22Rv1 (cell line): ENCODE measurements at regions not wholly inside any gene's neighbourhood (a gene's known extent, or its start where the extent isn't known, plus 50 kb on each side); places are given as distances from the start of the nearest gene placed in this dataset.

Experiments used
- H3K27ac ChIP-seq: fragments of 450-650 bp; 2 replicates; pipeline ENCODE4 v1.5.1; 2017
- CTCF ChIP-seq: fragments of 450-650 bp; IDR thresholded peaks from 2 replicates; pipeline ENCODE4 v1.5.1; 2017; ENCODE audit warnings: mild to moderate bottlenecking
- ZFX ChIP-seq: fragments of 450-650 bp; IDR thresholded peaks from 2 replicates; pipeline ENCODE4 v1.6.1; 2017; ENCODE audit warnings: antibody characterized with exemption, borderline replicate concordance

- H3K27ac ChIP-seq, result no peak overlapping the region
- TF ChIP-seq ZFX (no peak), CTCF (no peak)
These were observed 144.5 kb downstream of the NUFIP1 start for GRCh38 chr13:44844786-44845185.

DNA sequence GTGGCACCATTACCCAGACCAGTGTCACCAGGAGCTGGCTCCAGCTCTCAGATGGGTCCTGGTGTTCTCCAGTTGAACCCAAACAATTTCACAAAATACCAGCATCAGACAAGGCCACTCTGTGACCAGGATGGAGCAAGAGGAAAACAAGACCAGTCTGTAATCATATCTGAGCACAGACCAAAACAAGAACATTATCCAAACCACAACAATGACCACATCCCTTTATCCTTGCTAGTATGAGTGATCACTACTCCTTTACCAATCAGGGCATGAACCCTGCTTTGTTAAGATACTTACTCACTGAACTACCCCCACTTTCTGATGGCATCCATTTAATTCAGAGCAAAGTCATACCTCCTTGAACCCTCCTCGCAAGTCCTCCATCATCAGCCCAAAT lies 145.9 kb downstream of the NUFIP1 start:
- no peak overlapping the region for H3K27ac ChIP-seq
- TF ChIP-seq ZFX (no peak), CTCF (no peak)

DNA sequence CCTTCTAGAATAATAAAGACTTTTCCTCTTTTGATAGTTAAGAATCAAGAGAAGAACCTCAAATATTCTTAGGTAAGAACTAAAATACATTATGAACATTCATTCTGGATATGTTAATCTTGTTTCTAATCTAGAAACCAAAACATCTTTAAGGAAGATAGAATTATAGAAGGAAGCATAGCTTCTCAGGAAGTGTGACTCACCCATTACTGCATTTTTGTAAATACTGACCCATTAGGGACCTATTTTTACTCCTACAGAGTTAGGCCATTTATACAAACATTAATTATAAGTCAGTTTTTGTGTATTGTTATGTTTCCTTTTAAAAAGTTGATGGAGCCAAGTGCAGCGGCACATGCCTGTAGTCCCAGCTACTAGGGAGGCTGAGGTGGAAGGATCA lies 147.1 kb downstream of the NUFIP1 start:
- H3K27ac ChIP-seq, result no peak overlapping the region
- no peak for TF ChIP-seq ZFX
- no peak for TF ChIP-seq CTCF

- no peak overlapping the region for H3K27ac ChIP-seq
- TF ChIP-seq ZFX, result no peak
- no peak for TF ChIP-seq CTCF
These were observed 149.1 kb downstream of the NUFIP1 start for GRCh38 chr13:44840131-44840530.

- TF ChIP-seq ZFX (no peak), CTCF (no peak)
- H3K27ac ChIP-seq, result no peak overlapping the region
These were observed 152.0 kb downstream of the NUFIP1 start for GRCh38 chr13:44837250-44837649.

DNA sequence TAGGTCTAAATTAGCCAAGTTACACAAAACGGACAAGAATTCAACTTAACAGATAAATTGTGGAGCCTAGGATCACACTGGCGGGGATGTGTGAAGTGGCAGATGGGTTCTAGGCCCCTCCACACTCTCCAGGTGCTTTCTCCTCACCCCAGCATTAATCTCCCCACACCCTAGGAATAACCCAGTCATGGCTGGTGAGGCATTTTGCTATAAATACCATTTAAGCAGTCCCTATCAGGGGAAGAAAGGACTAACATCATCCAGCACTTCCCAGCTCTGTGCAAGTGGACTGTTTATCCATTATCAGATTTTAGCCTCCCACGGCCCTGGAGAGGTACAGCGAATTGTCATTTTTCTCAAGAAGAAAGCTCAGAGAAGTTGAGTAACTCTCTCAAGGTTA lies 154.9 kb downstream of the NUFIP1 start:
- no peak overlapping the region for H3K27ac ChIP-seq
- no peak for TF ChIP-seq CTCF
- no peak for TF ChIP-seq ZFX

DNA sequence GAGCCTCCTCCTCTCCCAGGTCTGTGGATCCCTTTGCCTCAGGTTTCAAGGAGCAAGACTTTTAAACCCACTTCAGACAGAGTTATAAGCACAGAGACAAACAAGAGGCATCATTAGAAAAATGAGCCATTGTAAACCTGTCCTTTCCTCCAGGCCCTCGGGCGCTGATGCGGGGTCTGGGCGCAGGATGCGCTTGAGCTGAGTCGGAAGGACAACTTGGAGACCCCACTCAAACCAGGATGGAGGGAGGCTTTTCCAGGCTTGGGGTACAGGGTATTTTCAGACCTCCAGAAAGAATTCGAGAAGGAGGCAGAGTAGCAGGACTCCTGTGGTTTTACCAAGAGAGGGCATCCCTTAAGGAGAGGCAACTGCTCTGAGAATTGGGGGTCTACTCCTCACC lies 155.6 kb downstream of the NUFIP1 start:
- H3K27ac ChIP-seq, result no peak overlapping the region
- TF ChIP-seq ZFX, result no peak
- no peak for TF ChIP-seq CTCF
